ENCODE measurements at regions not wholly inside any gene's neighbourhood (a gene's known extent, or its start where the extent isn't known, plus 50 kb on each side); places are given as distances from the start of the nearest gene placed in this dataset.

GRCh38 chr22:48235744-48236143 lies 1473.3 kb downstream of the TBC1D22A start:
- TF ChIP-seq POLR2AphosphoS5 (IDR thresholded peaks at IDR 0.05; ENCODE audit: low read depth, low read length) (no peak), POLR2A (IDR thresholded peaks at IDR 0.05; ENCODE audit: insufficient read depth in 1 of 2, low read depth in 2 of 2, low read length in 2 of 2) (no peak), SP1 (IDR thresholded peaks at IDR 0.05) (no peak), SP1 (CRISPR knock-in tag; IDR thresholded peaks at IDR 0.05) (no peak), ZNF350 (CRISPR knock-in tag; IDR thresholded peaks at IDR 0.05; ENCODE audit: borderline replicate concordance, low read depth) (no peak)
- TF ChIP-seq, protein P1, sequence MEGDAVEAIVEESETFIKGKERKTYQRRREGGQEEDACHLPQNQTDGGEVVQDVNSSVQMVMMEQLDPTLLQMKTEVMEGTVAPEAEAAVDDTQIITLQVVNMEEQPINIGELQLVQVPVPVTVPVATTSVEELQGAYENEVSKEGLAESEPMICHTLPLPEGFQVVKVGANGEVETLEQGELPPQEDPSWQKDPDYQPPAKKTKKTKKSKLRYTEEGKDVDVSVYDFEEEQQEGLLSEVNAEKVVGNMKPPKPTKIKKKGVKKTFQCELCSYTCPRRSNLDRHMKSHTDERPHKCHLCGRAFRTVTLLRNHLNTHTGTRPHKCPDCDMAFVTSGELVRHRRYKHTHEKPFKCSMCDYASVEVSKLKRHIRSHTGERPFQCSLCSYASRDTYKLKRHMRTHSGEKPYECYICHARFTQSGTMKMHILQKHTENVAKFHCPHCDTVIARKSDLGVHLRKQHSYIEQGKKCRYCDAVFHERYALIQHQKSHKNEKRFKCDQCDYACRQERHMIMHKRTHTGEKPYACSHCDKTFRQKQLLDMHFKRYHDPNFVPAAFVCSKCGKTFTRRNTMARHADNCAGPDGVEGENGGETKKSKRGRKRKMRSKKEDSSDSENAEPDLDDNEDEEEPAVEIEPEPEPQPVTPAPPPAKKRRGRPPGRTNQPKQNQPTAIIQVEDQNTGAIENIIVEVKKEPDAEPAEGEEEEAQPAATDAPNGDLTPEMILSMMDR (CRISPR knock-in tag; IDR thresholded peaks at IDR 0.05) = no peak

Data from HepG2 (cell line).